Epithelial cell of esophagus (primary cell): ENCODE measurements at regions not wholly inside any gene's neighbourhood (a gene's known extent, or its start where the extent isn't known, plus 50 kb on each side); places are given as distances from the start of the nearest gene placed in this dataset.
A peak's percentile ranks its signal among the peaks of the same experiment; 100 is the strongest.

ENCODE experiments used
- DNase-seq: peaks from one replicate; pipeline ENCODE4 v3.0.0; 2010; ENCODE audit warnings: low read depth
- H3K4me3 ChIP-seq: 2 replicates; pipeline ENCODE4 v1.5.1; 2011; ENCODE audit warnings: mild to moderate bottlenecking, low read length, control low read depth
- CTCF ChIP-seq: IDR thresholded peaks from 2 replicates; pipeline ENCODE4 v1.5.1; 2011; ENCODE audit warnings: low read depth, mild to moderate bottlenecking, low read length, control low read depth, inconsistent platforms; ENCODE audit not compliant: insufficient read depth; ENCODE audit errors: missing control alignments

- H3K4me3 ChIP-seq = no peak overlapping the region
- no peak for TF ChIP-seq CTCF
- peak; percentile 52 for DNase-seq
Observed at GRCh38 chr10:57638411-57638810, 629.3 kb downstream of the IPMK start.

GRCh38 chr10:57628592-57629284 is 639.0 kb downstream of the IPMK start:
- H3K4me3 ChIP-seq = no peak overlapping the region
- DNase-seq = no peak
- TF ChIP-seq CTCF = no peak

GRCh38 chr10:57627642-57628178 is 640.0 kb downstream of the IPMK start:
- DNase-seq = no peak
- H3K4me3 ChIP-seq = no peak overlapping the region
- no peak for TF ChIP-seq CTCF

- H3K4me3 ChIP-seq = no peak overlapping the region
- no peak for TF ChIP-seq CTCF
- DNase-seq = peak; percentile 63
Observed at GRCh38 chr10:57624856-57625592, 642.7 kb downstream of the IPMK start.

- peak; percentile 92 for DNase-seq
- no peak for TF ChIP-seq CTCF
Observed at GRCh38 chr10:57624066-57624465, 643.6 kb downstream of the IPMK start.

GRCh38 chr10:57621466-57621865 is 646.2 kb downstream of the IPMK start:
- TF ChIP-seq CTCF = no peak

More at GRCh38 chr10:57624066-57624465, 643.6 kb downstream of the IPMK start:
- no peak overlapping the region for H3K4me3 ChIP-seq

GRCh38 chr10:57605948-57606485 is 661.7 kb downstream of the IPMK start:
- DNase-seq = no peak
- no peak overlapping the region for H3K4me3 ChIP-seq
- no peak for TF ChIP-seq CTCF

More at GRCh38 chr10:57621466-57621865, 646.2 kb downstream of the IPMK start:
- H3K4me3 ChIP-seq = no peak overlapping the region
- peak; percentile 3 for DNase-seq
